Mesenchymal stem cell (in vitro differentiated cells and primary cell): ENCODE measurements at regions not wholly inside any gene's neighbourhood (a gene's known extent, or its start where the extent isn't known, plus 50 kb on each side); places are given as distances from the start of the nearest gene placed in this dataset.
"Not testable (repeated sequence)": the region's sequence is repeated elsewhere in the genome, so short reads cannot be mapped to it uniquely, and the experiment has no call there.

Source experiments
- DNase-seq: peaks from one replicate; pipeline ENCODE4 v3.0.0-alpha.2; 2013
- H2AFZ ChIP-seq: one replicate; pipeline ENCODE4 v1.6.1; 2013; ENCODE audit warnings: low read depth, mild to moderate bottlenecking, control low read depth, inconsistent platforms, low read length, moderate library complexity
- H2AK5ac ChIP-seq: 2 replicates; pipeline ENCODE4 v1.6.1; 2013; ENCODE audit warnings: low read length, moderate library complexity, mild to moderate bottlenecking, inconsistent platforms; ENCODE audit not compliant: severe bottlenecking
- H2BK120ac ChIP-seq: one replicate; pipeline ENCODE4 v1.6.1; 2013; ENCODE audit warnings: low read depth, mild to moderate bottlenecking, inconsistent platforms, low read length, moderate library complexity
- H2BK12ac ChIP-seq, 2 experiments: one replicate each; pipeline ENCODE4 v1.6.1; 2013; ENCODE audit warnings: inconsistent platforms in 2 of 2, low read length in 2 of 2, mild to moderate bottlenecking in 2 of 2, moderate library complexity in 2 of 2, control low read depth in 1 of 2
- H2BK15ac ChIP-seq: one replicate; pipeline ENCODE4 v1.6.1; 2013; ENCODE audit warnings: mild to moderate bottlenecking, low read depth, inconsistent platforms; ENCODE audit not compliant: poor library complexity, severe bottlenecking
- H2BK5ac ChIP-seq: 2 replicates; pipeline ENCODE4 v1.6.1; 2013; ENCODE audit warnings: low read depth, mild to moderate bottlenecking, low read length, control low read depth, inconsistent platforms; ENCODE audit not compliant: poor library complexity, severe bottlenecking
- H3K14ac ChIP-seq, 2 experiments: one replicate each; pipeline ENCODE4 v1.6.1; 2013; ENCODE audit warnings: inconsistent platforms in 2 of 2, low read length in 2 of 2, control low read depth in 1 of 2, mild to moderate bottlenecking in 1 of 2, moderate library complexity in 1 of 2
- H3K18ac ChIP-seq, 2 experiments: one replicate each; pipeline ENCODE4 v1.6.1; 2013; ENCODE audit warnings: inconsistent platforms in 2 of 2, low read length in 2 of 2, control low read depth in 1 of 2, low read depth in 1 of 2, mild to moderate bottlenecking in 1 of 2
- H3K23ac ChIP-seq, 2 experiments: one replicate each; pipeline ENCODE4 v1.6.1; 2013; ENCODE audit warnings: inconsistent platforms in 2 of 2, low read length in 2 of 2, mild to moderate bottlenecking in 2 of 2, moderate library complexity in 2 of 2, control low read depth in 1 of 2
- H3K27ac ChIP-seq: 2 replicates; pipeline ENCODE4 v1.5.1; 2013; ENCODE audit warnings: mild to moderate bottlenecking, moderate library complexity, low read length, control low read depth, inconsistent platforms; ENCODE audit not compliant: poor library complexity, severe bottlenecking
- H3K27me3 ChIP-seq, 2 experiments: 2 replicates each; pipeline versions ENCODE4 v1.6.1 to v1.7.0; 2013; ENCODE audit warnings: low read length in 2 of 2, mild to moderate bottlenecking in 2 of 2, moderate library complexity in 2 of 2, control low read depth in 1 of 2, inconsistent platforms in 1 of 2; ENCODE audit not compliant: control insufficient read depth in 1 of 2, insufficient read depth in 1 of 2
- H3K36me3 ChIP-seq, 2 experiments: 2 replicates each; pipeline versions ENCODE4 v1.6.1 to v1.7.0; 2013; ENCODE audit warnings: low read length in 2 of 2, control low read depth in 1 of 2, inconsistent platforms in 1 of 2, low read depth in 1 of 2, mild to moderate bottlenecking in 1 of 2; ENCODE audit not compliant: insufficient read depth in 2 of 2, control insufficient read depth in 1 of 2
- H3K4ac ChIP-seq, 2 experiments: one replicate each; pipeline ENCODE4 v1.6.1; 2013; ENCODE audit warnings: inconsistent platforms in 2 of 2, low read length in 2 of 2, mild to moderate bottlenecking in 2 of 2, moderate library complexity in 2 of 2, control low read depth in 1 of 2, low read depth in 1 of 2
- H3K4me1 ChIP-seq: 2 replicates; pipeline ENCODE4 v1.6.1; 2013; ENCODE audit warnings: low read depth, low read length, control low read depth; ENCODE audit not compliant: control insufficient read depth, insufficient read depth
- H3K4me2 ChIP-seq: 2 replicates; pipeline ENCODE4 v1.6.1; 2013; ENCODE audit warnings: low read length, mild to moderate bottlenecking, inconsistent platforms; ENCODE audit not compliant: poor library complexity, severe bottlenecking
- H3K4me3 ChIP-seq, 2 experiments: 2 replicates each; pipeline versions ENCODE4 v1.5.1 to v1.7.0; 2013; ENCODE audit warnings: low read length in 2 of 2, mild to moderate bottlenecking in 2 of 2, control low read depth in 1 of 2, low read depth in 1 of 2; ENCODE audit not compliant: insufficient read depth in 1 of 2
- H3K79me1 ChIP-seq: replicated peaks from 2 replicates; pipeline ENCODE4 v1.6.1; 2013; ENCODE audit warnings: mild to moderate bottlenecking, control low read depth, low read length, inconsistent platforms; ENCODE audit not compliant: poor library complexity, severe bottlenecking
- H3K9ac ChIP-seq: 2 replicates; pipeline ENCODE4 v1.7.0; 2013; ENCODE audit warnings: mild to moderate bottlenecking, low read length, moderate library complexity
- H3K9me3 ChIP-seq: 2 replicates; pipeline ENCODE4 v1.7.0; 2013; ENCODE audit warnings: mild to moderate bottlenecking, low read length; ENCODE audit not compliant: control insufficient read depth
- H4K8ac ChIP-seq: one replicate; pipeline ENCODE4 v1.6.1; 2013; ENCODE audit warnings: inconsistent platforms, mild to moderate bottlenecking, low read length, moderate library complexity
- H4K91ac ChIP-seq: one replicate; pipeline ENCODE4 v1.6.1; 2013; ENCODE audit warnings: mild to moderate bottlenecking, low read length, inconsistent platforms
- WGBS: methylation state at CpG from one replicate; pipeline ENCODE4 v1.1.7; 2013; ENCODE audit warnings: mixed read lengths; 5-methylcytosine and 5-hydroxymethylcytosine counted together

- peaks cover 0 to 30% of the 10 kb centered on the region in 2 experiments for H3K27me3 ChIP-seq
- H2BK12ac ChIP-seq = no peak overlapping the region
- no peak for DNase-seq
- H3K79me1 ChIP-seq = no peaks in the 10 kb centered on the region
- H3K4ac ChIP-seq = no peak overlapping the region
- H2BK5ac ChIP-seq = no peak overlapping the region
- H3K36me3 ChIP-seq = no peaks in the 10 kb centered on the region
- no peak overlapping the region for H3K27ac ChIP-seq
- no peaks in the 10 kb centered on the region for H3K4me1 ChIP-seq
- H2AFZ ChIP-seq = no peak overlapping the region
- no peak overlapping the region for H4K8ac ChIP-seq
- 37% methylated on average over 3 of the region's 5 CpGs for WGBS
- peaks cover 6% of the 10 kb centered on the region for H3K9me3 ChIP-seq
- H3K4me2 ChIP-seq = no peak overlapping the region
- H4K91ac ChIP-seq = no peak overlapping the region
- H3K4me3 ChIP-seq = no peak overlapping the region
- H2BK15ac ChIP-seq = no peak overlapping the region
- H3K23ac ChIP-seq = no peak overlapping the region
- no peak overlapping the region for H3K14ac ChIP-seq
- no peak overlapping the region for H3K18ac ChIP-seq
- no peak overlapping the region for H3K9ac ChIP-seq
- no peak overlapping the region for H2AK5ac ChIP-seq
- no peak overlapping the region for H2BK120ac ChIP-seq
These were observed 289.2 kb downstream of the ADGRD1 start for GRCh38 chr12:131242741-131243496.

DNA sequence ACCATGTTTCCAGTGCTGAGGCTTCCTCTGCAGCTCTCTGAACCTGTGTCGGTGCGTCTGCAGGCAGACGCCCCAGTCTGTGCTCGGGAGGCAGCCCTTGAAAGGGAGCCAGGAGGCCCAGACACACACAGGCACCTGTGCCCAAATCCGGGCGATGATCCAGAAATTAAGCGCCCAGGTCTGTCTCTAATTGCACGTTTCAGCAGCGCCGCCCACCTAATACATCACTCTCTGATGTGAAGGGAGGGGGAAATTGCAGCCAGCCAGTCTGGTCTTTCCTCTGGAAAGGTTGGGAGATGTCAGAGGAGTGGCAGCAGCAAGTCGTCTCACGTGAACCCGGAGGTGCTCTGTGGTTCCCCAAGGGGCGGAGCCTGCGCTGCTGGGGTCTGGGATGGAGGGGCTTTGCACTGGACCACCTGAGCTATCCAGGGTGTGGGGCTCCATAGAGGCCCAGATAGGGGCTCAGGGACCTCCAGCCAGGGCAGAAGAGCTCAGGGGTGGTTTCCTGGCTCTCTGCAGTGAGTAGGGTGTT lies 290.5 kb downstream of the ADGRD1 start:
- not testable (repeated sequence) for H2BK15ac ChIP-seq, H2BK120ac ChIP-seq, DNase-seq, H3K4me3 ChIP-seq, H3K14ac ChIP-seq, H2AK5ac ChIP-seq, H4K8ac ChIP-seq, H3K36me3 ChIP-seq, H4K91ac ChIP-seq, H3K23ac ChIP-seq, H3K4ac ChIP-seq, H3K4me2 ChIP-seq, H3K9me3 ChIP-seq, H3K79me1 ChIP-seq, H2BK5ac ChIP-seq, H2BK12ac ChIP-seq, H3K27ac ChIP-seq, H2AFZ ChIP-seq, H3K18ac ChIP-seq, H3K4me1 ChIP-seq, H3K9ac ChIP-seq
- WGBS = no CpG with 5 or more reads among the region's 15 CpGs
- H3K27me3 ChIP-seq = peaks cover 0 to 42% of the 10 kb centered on the region in 2 experiments

GRCh38 chr12:131245161-131245560 lies 291.5 kb downstream of the ADGRD1 start:
- H3K9me3 ChIP-seq, H4K91ac ChIP-seq, H3K9ac ChIP-seq, H3K4me1 ChIP-seq, DNase-seq, H3K36me3 ChIP-seq, H3K14ac ChIP-seq, H2BK15ac ChIP-seq, H4K8ac ChIP-seq, H2BK12ac ChIP-seq, H3K4me3 ChIP-seq, H2AK5ac ChIP-seq, H3K79me1 ChIP-seq, H3K27ac ChIP-seq, H3K4me2 ChIP-seq, H2AFZ ChIP-seq, H3K4ac ChIP-seq, H2BK5ac ChIP-seq, H2BK120ac ChIP-seq, H3K23ac ChIP-seq, H3K18ac ChIP-seq: not testable (repeated sequence)
- 70% methylated on average over 8 of the region's 8 CpGs for WGBS
- H3K27me3 ChIP-seq = peaks cover 0 to 36% of the 10 kb centered on the region in 2 experiments

DNA sequence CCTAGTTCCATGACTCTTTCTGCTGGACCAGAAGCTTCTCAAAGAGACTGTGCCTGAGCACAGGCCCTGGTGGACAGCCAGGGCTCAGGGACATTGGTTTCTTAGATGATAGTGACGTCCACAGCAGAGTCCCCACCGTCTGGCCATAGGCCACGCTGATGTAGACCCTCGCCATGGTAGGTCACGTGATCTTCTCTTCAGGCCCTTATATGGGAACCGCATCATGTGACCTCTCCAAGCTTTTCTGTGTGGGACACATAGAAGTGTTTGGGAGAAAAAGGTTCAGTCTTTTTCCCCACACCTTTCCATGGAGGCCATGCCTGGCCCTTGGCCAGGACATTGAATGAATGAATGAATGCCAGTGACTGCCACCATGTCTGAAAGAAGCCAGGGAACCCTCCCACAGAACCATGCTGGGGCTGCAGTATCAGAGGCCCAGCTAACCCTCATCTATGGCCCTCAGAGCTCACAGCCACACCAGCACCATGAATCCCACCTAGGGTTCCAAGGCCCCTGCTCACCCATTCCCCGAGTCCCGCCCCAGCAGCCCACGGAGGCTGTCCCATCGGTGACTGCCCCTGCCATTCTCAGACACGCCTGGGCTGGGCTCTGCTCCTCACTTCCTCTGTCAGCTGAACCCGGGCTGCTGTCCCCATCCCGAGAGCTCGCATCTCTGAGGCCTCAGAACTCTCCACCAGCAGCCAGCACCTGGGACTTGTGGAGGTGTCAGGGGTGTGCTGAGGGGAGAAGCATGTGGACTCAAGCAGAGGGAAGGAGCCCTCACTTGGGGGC lies 292.1 kb downstream of the ADGRD1 start:
- Histone ChIP-seq H3K23ac (no peak overlapping the region), H3K4me3 (no peak overlapping the region), H2AK5ac (no peak overlapping the region), H3K9ac (no peak overlapping the region), H4K91ac (no peak overlapping the region), H2BK120ac (no peak overlapping the region), H3K79me1 (no peaks in the 10 kb centered on the region), H3K4ac (no peak overlapping the region), H2BK15ac (no peak overlapping the region), H3K9me3 (peaks cover 6% of the 10 kb centered on the region), H2AFZ (no peak overlapping the region), H2BK5ac (no peak overlapping the region), H3K27ac (no peak overlapping the region), H3K18ac (no peak overlapping the region), H3K4me2 (no peak overlapping the region), H3K14ac (no peak overlapping the region), H2BK12ac (no peak overlapping the region), H3K36me3 (no peaks in the 10 kb centered on the region), H3K27me3 (peaks cover 0 to 36% of the 10 kb centered on the region in 2 experiments), H3K4me1 (no peaks in the 10 kb centered on the region), H4K8ac (no peak overlapping the region)
- 81% methylated on average over 14 of the region's 14 CpGs for WGBS
- no peak for DNase-seq
